ENCODE measurements at regions not wholly inside any gene's neighbourhood (a gene's known extent, or its start where the extent isn't known, plus 50 kb on each side); places are given as distances from the start of the nearest gene placed in this dataset. TPM values are rescaled to one million over a fixed set of nuclear protein-coding genes. Genes with fewer than 3 reads are reported as not detected.
A peak's percentile ranks its signal among the peaks of the same experiment; 100 is the strongest.

GRCh38 chr1:234675006-234675405, 65.0 kb upstream of the IRF2BP2 start:
- DNase-seq (ENCODE audit: low read depth in 2 of 3, low spot score in 2 of 3): no peak

GRCh38 chr1:234674218-234674815, 64.3 kb upstream of the IRF2BP2 start:
- no peak for DNase-seq (ENCODE audit: low read depth in 2 of 3, low spot score in 2 of 3)

DNA sequence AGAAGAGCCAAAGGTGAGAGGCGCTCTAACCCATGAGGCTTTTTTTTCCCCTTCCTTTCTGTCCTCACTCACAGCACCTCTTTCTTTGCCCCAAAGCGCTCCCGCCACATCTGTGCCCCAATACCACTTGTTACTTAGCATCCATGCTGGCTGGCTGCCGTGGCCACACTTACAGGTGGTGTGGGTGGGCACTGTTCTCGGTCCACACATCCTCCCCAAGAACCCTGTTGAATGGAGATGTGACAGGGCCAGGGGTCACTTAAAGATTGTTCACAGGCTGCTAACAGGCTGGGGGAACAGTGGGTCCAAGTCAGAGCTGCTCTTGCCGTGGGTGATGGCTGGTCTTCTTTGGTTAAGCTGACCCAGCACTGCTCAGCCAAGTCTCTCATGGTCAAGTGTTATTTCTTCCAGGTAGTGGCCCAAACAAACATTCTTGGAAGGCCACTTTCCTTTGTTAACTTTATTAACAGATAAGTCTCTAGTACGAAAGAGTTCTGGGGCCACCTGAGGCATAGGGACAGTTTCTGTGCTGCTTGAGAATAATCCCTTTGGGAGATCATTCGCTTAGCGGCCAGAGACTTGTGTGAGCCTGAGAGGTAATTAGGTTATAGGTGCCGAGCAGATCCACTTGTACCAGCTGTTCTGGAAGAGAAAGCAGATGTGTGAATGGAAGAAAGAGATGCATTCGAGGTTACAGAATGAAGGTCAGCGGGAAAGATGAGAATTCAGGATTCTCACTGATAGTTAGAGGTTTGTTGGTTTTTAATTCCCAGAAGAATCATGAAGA, 62.6 kb upstream of the IRF2BP2 start:
- no peak for DNase-seq (ENCODE audit: low read depth in 2 of 3, low spot score in 2 of 3)

GRCh38 chr1:234670967-234671626, 61.1 kb upstream of the IRF2BP2 start:
- no peak for DNase-seq (ENCODE audit: low read depth in 2 of 3, low spot score in 2 of 3)

- no peak for DNase-seq (ENCODE audit: low read depth in 2 of 3, low spot score in 2 of 3)
Measured at GRCh38 chr1:234669499-234669898, 59.5 kb upstream of the IRF2BP2 start.

GRCh38 chr1:234668577-234668955, 58.6 kb upstream of the IRF2BP2 start:
- no peak for DNase-seq (ENCODE audit: low read depth in 2 of 3, low spot score in 2 of 3)

DNA sequence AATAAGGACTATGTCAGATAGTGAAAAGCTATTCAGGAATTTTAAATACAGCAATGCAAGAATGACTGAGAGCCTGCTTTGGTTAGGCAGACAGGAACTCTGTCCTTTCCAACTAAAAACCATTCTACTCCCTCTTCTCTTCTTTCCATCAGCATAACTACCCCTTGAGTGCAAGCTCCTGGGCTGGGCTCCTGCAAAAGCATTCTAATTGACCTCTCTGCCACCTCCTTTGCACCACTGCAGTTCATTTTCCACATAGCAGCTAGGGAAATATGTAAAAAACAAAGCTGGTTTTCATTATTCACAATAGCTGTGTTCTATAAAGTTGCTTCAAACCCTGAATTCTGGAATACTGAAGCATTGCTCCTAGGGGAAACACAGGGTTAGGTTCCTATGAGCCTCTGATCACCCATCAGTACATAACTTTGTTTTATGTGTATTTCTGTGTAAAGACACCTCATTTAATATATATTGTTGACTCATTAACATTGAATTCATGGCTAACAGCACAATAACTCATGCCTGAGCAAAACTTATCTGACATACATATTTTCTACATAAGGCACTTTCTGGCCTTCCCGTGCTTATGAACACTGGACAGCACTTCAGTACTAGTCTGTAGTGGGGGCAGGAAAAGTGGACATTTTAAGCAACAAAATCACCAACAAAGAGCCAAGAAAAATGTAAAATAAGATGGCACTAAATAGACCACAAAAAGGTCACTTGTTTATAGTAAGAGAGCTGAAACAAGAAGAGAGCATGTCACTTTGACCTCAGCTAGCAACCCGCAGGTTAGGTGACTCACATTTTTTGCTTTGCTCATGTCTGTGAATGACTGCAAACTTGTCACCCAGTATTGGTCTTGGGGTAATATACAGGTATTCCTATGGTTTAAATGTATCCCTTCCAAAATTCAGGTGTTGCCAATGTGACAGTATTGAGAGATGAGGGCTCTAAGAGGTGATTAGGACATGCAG, 57.9 kb upstream of the IRF2BP2 start:
- DNase-seq (ENCODE audit: low read depth in 2 of 3, low spot score in 2 of 3): no peak

DNA sequence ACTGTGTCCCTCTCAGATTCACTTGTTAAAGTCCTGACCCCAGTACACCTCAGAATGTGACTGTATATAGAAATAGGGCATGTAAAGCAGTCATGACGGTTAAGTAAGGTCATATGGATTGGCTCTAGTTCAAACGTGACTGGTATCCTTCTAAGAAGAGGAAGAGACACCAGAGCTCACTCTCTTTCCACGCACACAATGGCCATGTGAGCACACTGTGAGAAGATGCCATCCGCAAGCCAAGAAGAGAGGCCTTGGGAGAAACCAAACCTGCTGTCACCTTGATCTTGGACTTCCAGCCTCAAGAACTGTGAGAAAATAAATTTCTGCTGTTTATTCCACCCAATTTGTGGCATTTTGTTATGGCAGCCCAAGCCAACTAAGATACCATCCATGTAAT, 56.8 kb upstream of the IRF2BP2 start:
- DNase-seq (ENCODE audit: low read depth in 2 of 3, low spot score in 2 of 3): no peak

DNA sequence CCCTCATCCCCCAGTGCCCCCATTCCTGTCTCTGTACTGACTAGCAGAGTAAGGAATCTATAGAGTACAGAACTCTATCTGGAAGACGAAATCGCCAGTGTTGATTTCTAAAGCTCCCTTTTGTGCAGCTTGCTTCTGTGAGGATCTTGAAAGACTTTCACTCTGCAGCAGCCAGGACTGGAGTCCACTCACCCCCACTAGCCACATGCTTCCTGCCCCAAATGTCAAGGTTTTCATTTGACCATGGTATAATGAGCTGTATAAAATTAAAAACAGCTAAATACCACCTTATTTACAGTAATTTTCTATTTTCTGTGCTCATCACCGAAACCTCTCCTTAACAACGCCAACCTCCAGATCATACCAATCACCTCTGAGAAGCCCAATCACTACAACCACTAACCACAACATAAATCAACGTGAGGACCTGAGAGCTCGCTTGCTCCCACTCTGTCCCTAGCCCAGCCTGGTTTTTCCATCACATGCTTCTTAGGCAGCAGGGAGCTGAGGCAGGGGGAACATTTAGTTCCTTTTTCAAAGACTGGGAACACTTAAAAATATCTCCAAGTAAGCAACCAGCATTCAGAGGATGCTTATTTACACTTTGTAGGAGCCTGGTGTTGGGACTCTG, 56.1 kb upstream of the IRF2BP2 start:
- peak in 1 of 3 donors; percentile 52 for DNase-seq (ENCODE audit: low read depth in 2 of 3, low spot score in 2 of 3)

DNA sequence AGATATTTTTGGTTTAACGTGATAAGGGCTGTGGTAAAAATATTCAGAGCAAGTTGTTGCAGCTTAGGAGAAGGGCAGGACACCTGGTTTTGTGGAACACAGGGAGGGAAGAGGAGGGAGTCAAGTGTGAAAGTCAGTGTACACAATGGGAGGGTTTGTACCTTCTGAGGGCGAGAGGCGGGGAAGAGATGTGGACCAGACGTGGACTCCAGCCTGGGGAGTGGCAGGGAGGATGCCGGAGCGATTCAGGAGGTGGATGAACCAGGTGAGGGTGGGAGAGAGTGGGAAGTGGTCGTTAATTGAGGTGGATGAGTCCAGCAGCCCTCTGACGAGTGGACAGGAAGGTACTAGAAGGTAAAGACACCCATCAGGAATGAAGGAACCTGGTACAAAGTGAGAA, 52.2 kb upstream of the IRF2BP2 start:
- DNase-seq (ENCODE audit: low read depth in 2 of 3, low spot score in 2 of 3): no peak

DNA sequence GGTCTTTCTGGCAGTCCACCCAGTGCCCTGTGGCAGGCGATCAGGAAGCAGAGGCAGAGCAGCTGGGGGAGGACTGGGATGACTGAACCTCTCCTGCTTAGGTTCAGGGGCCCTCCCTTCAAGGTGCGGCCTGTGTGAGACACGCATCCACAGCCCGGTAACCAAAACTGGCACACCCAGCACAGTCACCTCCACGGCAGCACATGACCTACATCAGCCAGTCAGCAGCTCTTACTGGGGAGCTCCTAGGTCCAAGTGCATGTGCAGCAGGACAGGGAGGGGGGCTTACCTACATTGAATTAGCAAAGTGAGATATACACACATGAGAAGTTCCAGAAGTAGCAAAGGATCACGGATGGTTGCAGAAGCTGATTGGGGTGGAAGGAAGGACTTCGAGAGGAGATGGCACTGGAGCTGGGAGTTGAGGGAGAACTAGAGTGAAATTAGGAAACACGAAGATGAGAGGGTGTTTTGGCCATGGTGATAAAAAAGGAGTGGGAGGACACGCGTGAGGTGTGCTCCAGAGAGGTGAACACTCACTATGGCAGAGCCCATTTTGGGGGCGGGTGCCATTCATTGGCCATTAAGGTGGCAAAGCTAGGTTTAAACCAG, 51.4 kb upstream of the IRF2BP2 start:
- no peak for DNase-seq (ENCODE audit: low read depth in 2 of 3, low spot score in 2 of 3)

GRCh38 chr1:234660536-234661316, 50.7 kb upstream of the IRF2BP2 start:
- DNase-seq (ENCODE audit: low read depth in 2 of 3, low spot score in 2 of 3): no peak

Small RNA genes in the stretch of these regions (small RNA-seq; reads per million reads assigned to genes)
- not detected for gene RNY4P16
